Glomerular visceral epithelial cell (primary cell): ENCODE measurements at regions not wholly inside any gene's neighbourhood (a gene's known extent, or its start where the extent isn't known, plus 50 kb on each side); places are given as distances from the start of the nearest gene placed in this dataset.
A peak's percentile ranks its signal among the peaks of the same experiment; 100 is the strongest.

ENCODE experiments used
- DNase-seq: peaks from one replicate; pipeline ENCODE4 v3.0.0-alpha.2; 2016; ENCODE audit errors: extremely low spot score

DNA sequence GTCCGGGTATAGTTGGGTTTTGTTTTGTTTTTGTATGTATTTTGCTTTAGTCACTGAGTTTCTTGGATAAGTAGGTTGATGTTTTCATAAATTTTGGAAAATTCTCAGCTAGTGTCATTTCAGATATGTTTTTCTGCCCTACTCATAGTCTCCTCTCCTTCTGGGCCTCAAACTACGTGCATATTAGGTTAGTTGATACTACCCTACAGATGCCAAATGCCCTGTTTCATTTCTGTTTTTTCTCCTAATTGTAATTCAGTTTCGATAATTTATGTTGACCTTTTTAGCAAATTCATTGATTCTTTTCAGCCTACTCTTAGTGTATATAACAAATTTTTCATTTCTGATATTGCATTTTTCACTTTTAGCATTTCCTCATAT is 268.6 kb upstream of the RGS18 start:
- no peak for DNase-seq

DNA sequence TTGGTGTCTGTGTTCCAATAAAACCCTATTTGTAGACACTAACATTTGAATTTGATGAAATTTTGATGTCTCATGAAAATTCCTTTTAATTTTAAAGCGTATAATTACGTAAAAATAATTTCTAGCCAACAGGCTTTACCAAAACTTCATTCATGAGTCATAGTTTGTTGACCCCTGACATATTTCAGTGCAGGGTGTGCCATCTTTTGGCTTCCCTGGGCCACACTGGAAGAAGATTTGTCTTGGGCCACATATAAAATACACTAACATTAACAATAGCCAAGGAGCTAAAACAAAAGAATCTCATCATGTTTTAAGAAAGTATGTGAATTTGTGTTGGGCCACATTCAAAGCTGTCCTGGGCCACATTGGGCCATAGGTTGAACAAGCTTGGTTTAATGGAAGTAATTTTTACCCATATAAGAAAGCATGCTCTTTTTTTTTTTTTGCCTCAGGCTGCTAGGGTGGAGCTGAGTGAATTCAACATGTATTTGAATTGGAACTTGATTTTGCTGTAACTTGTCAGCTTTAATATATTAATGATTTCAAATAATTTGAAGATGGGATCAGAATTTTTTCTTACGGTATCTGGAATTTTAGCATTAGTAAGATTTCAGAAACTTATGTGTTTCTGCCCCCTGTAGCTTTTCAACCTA is 267.7 kb upstream of the RGS18 start:
- DNase-seq = no peak

DNA sequence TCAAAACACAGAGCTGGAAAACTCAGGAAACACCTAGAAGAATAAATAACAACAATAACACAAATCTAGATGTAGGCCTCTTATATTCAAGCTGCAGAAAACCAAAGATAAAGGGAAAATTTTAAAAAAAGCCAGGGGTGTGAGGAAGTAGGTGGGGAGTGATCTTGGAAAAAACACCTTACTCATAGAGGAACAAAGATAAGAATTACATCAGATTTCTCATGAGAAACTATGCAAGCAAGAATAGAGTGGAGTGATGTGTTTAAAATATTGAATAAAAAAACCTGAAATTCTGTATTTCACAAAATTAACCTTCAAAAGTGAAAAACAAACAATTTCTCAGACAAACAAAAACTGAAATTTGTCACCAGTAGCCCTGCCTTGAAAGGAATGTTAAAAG is 265.5 kb upstream of the RGS18 start:
- no peak for DNase-seq

DNA sequence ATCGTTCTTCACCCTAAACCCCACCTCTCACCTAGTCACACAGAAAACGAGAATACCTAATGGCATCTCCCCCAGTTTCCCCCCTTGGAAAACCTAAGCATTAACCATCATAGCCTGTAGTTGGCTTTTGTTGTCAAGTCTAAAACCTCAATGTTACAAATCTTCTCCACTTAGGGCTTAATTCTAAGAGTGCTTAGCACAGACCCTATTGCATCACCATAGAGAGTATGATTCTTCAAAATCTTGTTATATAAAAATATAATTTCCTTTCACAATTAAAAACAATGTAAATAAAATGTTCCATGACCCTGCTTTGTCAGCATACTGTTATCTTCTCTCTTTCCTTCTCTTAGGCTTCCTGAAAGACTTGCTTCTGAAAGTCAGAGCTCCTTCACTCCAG is 263.2 kb upstream of the RGS18 start:
- DNase-seq = no peak

DNA sequence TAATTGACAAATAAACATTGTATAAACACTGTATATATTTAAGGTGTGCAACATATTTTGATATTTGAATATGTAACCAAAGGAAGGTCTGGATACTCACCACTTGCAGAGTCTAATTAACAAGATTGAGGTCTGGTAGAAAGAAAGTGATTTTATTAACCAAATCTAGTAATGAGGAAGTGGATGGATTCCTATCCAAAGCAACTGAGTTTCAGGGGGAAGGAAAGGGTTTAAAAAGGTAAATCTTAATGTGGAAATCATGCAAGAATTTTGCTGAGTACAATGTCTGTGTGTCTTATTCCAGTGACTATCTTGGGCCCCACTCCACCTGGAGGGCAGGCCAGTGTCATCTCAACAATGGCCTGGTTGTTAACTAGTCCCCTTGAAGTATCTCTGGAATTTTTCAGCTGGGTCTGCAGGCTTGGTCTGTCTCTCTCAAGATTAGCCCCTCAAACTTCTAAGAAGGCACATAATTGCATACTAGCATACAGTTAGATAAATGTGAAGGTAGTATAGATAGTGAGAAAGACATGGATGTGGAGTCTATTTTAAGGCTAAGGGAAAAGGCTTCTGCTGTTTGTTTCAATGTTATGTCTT is 262.7 kb upstream of the RGS18 start:
- no peak for DNase-seq

DNA sequence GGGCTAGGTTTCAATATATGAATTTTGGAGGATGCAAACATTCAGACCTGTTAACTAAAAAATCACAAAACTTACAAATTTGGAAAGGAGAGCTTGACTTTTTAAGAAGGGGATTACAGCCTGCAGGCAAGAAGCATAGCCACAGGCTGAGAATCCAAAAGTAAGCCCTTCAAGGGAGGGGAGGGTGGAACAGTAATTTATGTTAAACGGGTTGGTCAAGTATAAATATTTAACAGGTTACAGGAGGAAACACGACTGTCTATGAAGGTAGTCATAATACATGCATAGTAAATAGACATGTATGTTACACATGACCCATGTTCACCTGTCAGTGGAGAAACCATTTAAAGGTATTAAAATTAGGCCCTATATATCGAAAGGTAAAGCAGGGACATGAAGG is 261.1 kb upstream of the RGS18 start:
- DNase-seq = no peak

DNA sequence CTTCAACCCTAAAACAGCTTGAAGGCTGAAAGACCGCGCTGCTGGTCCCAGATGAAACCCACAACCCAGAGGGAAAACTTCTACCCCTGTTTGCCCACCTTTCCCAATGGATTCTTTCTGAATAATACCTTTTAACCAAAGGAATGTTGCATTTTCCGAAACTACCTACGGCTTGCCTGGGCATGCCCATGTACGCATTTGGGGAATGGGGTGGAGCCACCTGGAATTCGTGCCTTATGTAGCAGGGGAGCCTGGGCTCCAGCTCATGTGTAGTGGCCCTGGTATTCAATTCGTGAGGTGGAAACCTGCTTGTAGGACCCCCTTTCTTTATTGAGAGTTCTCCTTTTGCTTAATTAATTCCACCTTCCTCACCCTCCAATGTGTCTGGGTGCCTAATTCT is 256.6 kb upstream of the RGS18 start:
- DNase-seq = no peak

DNA sequence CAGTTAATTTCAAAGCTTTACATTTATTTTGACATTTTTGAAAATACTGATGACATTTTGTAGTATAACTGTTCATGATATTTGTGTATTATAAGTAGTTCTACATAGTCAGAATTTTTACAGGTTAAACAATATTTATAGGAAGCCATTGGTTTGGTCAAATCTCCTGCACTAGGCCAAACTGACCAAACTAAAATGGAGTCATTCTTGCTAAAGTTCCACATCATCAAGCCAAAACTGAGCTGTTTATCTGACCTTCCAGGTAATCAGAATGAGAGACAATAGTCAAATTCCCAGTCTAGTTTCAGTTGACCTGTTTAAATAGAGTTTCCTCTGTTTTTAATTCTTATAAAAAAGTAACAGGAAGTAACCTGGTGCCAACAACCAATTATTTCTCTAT is 253.3 kb upstream of the RGS18 start:
- DNase-seq = no peak

DNA sequence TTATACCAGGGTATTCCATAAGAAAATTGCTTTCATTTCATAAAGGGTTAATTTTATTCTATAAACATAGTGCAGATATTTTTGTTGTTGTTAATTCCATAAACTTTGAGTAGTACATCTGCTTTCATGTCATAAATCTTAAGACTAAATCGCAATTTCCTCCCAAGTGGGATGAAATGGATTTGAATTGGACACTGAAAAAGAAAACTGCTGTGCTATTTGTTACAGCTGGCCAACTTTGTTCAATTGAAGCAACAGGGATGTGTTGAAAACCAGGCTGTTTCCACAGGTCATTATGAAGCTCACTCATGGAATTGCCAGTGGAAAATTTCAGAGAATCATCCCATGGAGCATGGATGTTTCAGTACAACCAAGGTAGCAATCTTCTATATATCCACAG is 252.5 kb upstream of the RGS18 start:
- DNase-seq = no peak

DNA sequence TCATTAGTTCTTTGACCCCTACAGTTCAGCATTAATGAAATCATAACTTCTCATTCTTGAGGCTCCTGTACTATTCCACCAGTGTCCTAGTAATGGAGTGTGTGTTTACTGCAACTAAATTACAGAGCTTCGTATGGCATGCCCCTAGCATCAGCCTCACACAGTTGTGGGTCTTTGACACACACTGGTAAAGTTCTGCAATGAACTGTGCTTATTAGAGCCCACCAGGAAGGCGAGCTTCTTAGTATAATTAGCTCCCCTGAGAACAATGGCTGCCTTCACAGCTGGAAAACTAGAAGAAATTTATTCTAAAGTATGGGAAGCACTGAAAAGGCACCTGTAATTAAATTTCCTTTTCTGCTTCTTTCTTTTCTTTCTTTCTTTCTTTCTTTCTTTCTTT is 251.1 kb upstream of the RGS18 start:
- no peak for DNase-seq

DNA sequence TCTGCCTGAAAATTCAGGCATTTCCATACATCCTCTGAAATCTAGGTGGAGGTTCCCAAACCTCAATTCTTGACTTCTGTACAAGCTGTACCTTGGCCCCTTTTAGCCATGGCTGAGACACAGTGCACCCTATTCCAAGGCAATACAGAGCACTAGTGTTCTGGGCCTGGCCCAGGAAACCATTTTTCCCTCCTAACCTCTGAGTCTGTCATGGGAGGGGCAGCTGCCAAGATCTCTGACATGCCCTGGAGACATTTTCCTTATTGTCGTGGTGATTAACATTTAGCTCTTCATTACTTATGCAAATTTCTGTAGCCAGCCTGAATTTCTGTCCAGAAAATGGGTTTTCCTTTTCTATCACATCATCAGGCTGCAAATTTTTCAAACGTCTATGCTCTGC is 248.0 kb upstream of the RGS18 start:
- no peak for DNase-seq

DNA sequence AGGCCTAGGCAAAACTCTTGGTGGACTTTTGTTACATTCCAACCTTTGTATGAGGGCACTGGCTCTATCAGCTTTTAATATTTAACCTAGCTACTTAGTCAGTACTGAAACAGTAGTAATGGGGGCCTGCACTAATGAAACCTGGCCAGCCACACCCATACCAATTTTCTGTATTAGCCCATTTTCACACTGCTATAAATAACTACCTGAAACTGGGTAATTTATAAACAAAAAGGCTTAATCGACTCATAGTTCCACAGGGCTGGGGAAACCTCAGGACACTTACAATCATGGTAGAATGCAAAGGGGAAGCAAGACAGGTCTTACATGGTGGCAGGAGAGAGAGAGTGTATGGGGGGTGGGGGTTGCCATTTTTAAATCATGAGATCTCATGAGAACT is 245.7 kb upstream of the RGS18 start:
- no peak for DNase-seq

DNA sequence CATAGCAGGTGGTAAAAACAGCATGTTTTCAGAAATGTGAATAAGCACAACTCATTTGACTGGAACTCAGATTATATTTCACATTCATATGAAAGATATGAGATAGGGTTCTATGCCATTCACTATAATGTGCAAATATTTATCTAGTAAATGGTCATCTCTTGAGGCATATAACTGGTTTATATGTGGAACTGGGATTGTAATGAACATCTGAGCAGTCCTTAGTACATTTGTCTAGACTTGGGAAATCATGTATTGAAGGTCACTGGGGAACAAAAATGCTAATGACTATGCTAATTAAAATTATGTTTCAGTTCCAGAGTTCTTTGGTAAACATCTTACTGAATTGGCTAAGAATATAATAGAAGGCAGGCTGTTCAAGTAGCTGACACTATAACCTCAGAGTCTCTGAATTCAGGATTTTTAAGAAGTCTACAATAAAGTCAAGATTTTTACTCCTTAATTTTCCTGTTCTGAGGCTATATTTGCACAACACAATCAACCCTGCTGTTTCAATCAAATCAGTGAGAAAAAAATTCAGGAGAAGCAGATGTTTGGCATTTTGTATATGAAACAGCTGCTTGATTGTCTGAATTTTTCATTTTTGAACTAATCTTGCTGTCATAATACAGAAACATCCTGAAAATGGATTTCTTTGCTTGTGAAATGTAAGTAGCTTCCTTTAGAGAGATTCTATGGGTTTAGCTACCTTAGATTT is 244.8 kb upstream of the RGS18 start:
- no peak for DNase-seq

DNA sequence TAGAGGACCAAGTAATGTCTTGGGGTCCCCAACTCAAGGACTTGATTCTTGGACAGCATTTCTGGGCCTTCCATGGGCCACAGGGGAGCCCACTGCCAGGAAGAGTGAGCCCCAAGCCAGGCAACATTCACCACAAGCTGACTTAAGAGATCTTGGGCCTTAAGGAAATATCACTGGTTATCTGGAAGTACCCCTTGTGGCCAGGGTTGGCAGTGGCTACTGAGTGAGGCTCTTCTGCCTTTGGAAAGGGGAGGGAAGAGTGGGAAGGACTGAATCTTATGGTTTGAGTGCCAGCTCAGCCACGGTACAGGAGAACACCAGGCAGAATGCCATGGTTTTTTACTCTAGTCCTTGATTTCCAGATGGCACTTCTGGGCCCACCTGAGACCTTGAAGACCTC is 228.9 kb upstream of the RGS18 start:
- no peak for DNase-seq

DNA sequence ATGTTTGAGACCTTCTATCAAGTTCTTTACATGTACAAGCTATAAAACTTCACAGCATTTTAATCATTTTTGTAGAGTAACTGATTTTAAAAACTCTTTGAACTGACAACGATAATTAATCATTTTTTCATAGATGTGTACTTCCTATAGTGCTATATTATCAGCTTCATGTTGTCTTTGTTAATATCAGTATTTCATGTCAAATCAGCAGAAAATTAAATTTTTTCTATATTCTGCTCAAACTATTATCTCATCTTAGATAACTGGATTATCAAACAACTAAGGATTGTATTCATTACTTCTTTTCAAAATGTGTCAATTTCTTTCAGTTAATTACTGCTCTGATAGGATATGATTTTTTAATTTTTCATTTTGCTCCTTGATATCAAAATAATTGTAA is 214.6 kb upstream of the RGS18 start:
- DNase-seq = no peak

DNA sequence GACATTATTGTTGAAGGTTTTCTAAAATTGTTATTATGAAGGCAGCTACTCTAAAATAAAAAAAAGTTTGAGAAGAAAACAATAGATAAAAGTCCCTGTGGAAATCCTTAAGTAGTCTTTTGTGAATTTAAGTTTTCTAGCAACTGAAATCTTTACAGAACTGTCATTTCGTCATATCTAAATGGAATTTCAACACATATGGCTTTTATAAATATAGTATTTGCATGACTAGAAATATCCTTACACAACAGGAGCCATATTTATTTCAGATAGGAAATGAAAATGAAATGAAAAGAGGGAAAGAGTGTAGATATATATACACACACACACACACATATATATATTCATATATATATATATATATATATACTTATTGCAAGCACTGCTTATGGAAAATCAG is 204.7 kb upstream of the RGS18 start:
- DNase-seq = no peak

DNA sequence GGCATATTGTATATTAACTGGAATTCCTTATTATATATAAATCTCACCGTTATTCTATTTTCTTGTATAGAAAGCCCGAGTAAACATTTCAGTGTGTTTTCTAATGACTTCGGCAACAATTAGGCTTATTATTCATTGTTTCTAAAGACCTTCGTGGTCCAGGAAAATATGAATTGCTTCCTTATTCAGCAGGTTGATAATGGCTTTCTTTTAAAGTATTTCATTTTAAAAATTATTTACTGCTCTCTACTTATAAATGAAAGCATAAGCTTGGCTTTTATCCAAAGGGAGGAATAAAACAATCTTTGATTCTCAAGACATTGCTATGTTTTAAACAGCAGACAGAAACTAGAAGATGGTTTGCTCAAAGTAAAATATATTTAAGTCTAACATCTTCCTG is 198.4 kb upstream of the RGS18 start:
- DNase-seq = no peak

DNA sequence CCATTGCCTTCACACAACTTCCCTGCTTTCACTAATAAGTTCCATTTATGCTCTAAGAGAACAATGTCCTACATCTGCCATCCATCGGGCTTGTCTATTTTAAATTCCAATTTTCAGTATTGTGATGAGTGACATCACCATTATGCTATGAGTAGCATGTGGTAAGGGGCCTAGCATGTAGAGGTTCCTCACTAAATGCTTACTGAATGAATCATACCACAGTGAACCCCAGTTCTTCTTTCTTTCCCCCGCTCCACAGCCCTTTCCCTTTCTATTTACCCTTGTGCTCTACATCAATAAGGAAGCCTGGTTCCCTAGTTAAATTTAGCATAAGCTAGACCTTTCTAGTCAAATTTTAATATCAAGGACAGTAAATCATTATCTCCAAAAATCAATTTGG is 195.0 kb upstream of the RGS18 start:
- DNase-seq = peak; percentile 71

DNA sequence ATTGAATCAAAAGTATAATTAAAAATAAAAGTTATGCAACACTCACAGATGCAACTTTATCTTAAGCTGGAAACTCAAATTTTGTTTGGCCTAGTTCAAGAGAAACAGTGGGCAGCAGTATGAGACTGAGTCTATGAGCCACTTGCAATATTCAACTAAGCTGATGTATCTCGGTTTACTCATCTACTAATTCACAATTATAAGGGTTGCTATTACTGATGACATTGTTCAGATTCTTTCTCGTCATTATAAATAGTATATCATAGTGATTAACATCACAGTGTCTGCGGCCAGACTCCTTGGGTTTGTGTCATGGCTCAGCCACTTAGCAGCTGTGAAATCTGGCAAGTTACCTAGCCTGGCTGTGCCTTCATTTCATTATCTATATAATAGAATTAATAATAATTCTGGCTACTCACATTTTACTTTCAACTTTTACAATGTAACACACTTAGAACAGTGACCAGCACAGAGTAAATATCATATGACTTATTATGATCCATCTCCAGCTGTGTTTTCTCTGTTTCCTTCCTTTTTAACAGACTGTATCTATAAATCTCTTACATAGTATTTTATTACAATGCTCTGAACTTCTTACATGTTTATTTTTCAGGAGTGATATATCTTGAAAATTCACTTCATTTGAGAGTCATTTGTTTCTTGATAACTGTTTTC is 194.3 kb upstream of the RGS18 start:
- peak; percentile 14 for DNase-seq

DNA sequence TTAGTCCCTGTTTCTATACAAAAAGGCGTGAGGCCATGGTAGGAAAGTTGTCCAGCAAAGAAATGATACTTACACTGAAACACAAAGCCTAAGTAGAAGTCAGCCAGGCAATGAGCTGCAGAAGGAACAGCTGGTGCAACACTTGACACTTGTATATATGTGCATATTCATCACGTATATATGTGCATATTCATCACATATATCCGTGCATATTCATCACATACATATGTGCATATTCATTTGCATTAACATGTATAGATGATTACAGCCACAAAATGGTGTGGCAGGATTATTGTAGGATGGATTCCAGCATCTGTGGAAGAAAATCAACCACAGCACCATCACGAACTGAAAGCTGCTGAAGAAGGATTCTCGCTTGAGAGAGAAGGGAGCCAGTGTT is 189.0 kb upstream of the RGS18 start:
- DNase-seq = no peak

DNA sequence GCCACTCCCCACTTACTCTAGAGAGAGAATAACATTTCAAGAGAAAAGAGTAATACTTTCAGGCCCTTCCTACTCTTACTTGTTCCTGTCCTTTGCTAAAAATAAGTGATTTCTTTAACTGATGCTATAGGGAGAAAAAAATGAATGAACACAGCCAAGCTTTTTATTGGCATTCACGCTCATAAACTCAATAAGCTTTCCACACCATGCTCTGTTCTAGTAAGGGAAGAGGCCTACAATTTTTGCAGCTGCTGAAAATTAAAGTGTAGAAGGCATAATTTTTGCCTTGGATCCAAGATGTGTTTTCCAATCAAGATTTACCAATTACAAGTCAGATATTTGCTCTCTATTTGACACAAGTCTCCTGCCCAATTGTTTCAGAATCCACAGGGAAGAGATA is 188.1 kb upstream of the RGS18 start:
- DNase-seq = no peak

DNA sequence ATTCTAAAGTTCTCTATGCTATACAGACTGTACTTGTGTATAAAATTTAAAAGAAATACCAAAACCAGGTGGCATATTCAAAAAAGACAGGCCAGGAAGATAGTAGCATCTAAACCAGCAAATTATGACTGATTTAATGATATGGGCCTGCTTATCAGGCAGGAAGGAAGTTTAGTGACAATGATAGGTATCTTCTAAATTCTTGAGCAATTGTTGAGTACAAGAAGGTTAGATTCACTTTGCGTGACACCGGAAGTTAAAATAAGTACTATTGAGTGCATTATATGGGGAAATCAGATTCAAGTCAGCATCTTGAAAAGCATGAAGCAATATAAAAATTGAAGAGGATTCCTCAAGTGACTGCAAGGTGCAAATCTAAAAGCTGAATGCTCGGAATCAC is 186.8 kb upstream of the RGS18 start:
- DNase-seq = no peak

DNA sequence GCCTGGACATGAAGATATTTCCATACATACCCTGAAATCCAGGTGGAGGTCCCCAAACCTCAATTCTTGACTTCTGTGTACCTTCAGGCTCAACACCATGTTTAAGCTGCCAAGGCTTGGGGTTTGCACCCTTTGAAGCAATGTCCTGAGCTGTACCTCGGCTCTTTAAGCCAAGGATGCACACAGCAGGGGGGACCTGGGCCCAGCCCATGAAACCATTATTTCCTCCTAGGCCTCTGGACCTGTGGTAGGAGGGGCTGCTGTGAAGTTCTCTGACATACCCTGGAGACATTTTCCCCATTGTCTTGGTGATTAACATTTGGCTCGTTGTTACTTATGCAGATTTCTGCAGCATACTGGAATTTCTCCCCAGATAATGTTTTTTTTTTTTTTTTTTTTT is 184.3 kb upstream of the RGS18 start:
- DNase-seq = no peak
